ENCODE measurements at regions not wholly inside any gene's neighbourhood (a gene's known extent, or its start where the extent isn't known, plus 50 kb on each side); places are given as distances from the start of the nearest gene placed in this dataset.

DNA sequence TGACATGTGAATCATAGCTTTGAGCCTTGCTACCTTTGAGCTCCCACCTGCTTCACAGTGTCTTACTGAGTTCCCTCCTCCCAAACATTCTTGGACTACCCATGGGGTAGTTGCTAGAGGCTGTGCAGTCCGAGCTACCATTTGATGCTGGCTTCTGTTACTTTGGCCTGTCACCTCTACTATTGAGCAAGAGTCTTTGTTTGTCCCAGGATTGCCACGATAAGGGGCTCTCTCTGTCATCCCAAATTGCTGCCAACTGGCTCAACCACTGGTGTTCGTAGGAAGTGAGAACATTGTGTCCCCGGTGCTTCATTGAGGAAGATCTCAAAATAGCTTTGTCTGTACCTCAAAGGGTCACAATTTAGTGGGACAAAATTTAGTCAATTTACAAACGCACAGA, 59.1 kb upstream of the PAX8 start:
- TF ChIP-seq, protein P1, sequence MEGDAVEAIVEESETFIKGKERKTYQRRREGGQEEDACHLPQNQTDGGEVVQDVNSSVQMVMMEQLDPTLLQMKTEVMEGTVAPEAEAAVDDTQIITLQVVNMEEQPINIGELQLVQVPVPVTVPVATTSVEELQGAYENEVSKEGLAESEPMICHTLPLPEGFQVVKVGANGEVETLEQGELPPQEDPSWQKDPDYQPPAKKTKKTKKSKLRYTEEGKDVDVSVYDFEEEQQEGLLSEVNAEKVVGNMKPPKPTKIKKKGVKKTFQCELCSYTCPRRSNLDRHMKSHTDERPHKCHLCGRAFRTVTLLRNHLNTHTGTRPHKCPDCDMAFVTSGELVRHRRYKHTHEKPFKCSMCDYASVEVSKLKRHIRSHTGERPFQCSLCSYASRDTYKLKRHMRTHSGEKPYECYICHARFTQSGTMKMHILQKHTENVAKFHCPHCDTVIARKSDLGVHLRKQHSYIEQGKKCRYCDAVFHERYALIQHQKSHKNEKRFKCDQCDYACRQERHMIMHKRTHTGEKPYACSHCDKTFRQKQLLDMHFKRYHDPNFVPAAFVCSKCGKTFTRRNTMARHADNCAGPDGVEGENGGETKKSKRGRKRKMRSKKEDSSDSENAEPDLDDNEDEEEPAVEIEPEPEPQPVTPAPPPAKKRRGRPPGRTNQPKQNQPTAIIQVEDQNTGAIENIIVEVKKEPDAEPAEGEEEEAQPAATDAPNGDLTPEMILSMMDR (IDR thresholded peaks at IDR 0.05) = no peak
- no peak for TF ChIP-seq POLR2A (IDR thresholded peaks at IDR 0.05)
